ENCODE measurements at regions not wholly inside any gene's neighbourhood (a gene's known extent, or its start where the extent isn't known, plus 50 kb on each side); places are given as distances from the start of the nearest gene placed in this dataset.
"Not testable (repeated sequence)": the region's sequence is repeated elsewhere in the genome, so short reads cannot be mapped to it uniquely, and the experiment has no call there.

DNA sequence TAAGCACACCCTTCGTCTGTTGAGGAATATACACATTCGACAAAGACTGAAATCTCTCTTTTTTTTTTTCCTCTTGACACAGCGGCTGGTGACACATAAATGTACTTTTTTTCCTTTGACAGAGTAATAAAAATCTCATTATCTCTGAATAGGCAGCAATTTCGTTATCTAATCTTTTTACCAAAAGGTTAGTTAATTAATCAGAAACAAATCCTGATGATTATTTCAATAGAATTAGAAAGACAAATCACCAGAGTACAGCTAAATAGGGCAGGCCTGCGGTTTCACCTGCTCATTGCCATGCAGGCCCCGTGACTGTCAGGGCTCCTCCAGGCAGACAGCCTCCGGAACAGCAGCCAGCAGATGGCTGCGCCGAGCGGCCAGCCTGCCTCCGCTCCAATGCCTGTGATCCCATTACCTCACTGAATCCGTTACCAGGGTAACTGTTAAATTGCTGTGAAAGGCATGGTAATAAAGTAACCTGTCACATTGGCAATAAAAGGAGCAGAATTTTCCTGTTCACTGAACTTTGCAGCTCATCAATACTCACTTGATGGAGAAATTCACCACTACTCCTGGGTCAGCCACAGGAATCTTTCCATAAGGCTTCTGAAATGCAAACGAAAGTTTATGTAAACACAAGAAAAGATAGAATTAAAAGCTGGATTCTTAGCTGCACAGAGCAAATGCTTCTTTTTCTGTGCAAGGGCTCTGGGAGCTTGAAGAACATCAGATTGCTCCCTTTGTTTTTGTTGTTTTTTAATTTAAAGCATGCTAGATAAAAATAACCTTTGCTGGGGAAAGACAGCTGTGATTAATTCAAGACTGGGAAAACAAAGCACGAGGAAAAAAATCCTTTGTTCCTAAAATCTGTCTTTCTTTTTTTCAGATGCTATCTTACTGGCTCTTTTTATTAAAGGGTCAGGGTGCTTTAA is 666.4 kb upstream of the ZNF608 start:
- peak; percentile 91 for DNase-seq (ENCODE audit: low spot score)

DNA sequence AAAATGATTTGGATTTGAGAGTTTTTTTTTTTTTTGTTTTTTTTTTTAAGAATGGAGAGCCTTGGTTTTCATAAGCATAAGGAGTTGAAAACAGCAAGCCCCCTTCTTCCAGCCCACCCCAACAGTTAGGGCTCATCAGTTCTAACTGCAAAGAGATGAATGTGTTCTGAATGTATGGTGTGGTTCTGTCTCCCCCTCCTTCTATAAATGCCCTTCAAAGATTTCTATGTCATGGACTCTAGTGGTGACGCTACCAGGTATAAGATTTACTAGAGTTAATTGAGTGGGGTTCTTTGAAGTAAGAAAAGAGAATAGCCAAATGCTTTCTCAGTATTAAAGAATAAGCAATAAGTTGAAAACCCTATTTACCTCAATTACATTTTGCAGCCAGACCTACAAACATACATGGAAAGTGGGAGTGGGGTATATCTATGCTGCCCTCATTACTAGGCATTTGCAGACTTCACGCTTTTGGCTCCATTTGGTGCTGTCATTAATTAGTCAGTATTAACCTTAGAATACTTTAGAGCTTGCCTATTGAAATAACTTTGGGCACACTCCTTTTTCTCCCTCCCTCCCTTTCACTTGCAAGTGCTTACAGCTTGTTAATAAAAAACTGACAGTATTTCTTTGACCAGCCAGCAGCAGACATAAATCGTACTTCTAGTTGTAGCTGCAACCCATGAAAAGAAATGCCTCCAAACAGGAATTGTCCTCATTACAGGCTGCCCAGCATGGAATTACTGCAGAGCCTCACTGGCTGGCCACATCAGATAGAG is 667.2 kb upstream of the ZNF608 start:
- no peak for DNase-seq (ENCODE audit: low spot score)

DNA sequence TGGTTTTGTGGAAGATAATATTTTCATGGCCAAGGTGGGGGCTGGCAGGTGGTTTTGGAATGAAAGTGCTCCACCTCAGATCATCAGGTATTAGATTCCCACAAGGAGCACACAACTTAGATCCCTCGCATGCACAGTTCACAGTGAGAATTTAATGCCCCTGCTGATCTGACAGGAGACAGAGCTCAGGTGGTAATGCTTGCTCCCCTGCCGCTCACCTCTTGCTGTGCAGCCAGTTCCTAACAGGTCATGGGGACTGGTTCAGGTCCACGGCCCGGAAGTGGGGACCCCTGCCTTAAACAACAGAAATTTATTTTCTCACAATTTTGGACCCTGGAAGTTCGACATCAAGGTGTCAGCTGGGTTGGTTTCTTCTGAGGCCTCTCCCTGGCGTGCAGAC is 668.7 kb upstream of the ZNF608 start:
- DNase-seq (ENCODE audit: low spot score): no peak

DNA sequence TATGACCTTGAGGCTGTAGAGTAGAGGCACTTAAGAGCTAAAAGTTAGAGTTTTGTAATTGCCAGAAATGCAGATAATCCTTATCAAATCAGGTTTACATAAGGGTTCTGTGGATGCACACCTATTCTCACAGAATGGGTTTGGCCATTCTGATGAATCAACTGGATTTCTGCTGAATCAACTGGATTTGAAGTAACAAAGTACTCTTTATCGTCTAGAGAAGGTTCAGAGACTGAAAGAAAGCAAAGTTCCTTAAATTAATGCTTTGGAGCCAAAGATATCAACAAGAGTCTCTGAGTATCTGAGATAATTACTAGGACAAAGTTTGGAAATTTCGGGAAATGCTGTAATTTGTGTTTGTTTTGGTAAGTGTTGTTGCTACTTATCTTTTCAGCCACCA is 669.6 kb upstream of the ZNF608 start:
- no peak for DNase-seq (ENCODE audit: low spot score)

DNA sequence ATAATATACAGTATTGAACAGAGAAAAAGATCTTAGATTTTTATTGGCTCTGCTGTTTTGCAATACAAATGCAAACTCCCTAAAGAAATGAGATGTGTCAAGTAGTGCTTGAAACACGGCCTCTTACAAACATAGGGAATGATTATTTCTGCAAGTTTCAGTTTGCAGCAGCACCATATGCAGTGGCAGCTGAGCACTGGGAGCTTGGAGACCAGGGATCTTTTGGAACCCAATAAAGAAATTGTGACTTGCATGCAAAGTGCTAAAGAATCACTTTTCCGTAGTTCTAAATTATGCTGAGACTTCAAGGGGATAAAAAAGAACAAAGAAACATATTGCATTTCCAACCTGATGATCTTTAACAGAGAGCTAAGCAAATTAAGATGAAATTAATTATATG is 674.6 kb upstream of the ZNF608 start:
- DNase-seq (ENCODE audit: low spot score): no peak

DNA sequence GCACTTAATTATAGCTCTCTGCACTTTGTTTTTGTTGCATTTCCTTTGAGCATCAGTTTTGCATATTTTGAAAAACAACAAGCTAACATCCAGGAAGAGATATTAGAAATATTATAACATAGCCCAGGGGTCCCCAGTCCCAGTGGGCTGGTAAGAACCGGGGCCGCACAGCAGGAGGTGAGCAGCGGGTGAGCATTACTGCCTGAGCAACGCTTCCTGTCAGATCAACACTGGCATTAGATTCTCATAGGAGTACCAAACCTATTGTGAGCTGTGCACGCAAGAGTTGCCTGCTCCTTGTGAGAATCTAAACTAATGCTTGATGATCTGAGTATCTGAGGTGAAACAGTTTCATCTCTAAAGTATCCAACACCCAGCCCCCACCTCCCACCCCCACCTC is 675.9 kb upstream of the ZNF608 start:
- no peak for DNase-seq (ENCODE audit: low spot score)

DNA sequence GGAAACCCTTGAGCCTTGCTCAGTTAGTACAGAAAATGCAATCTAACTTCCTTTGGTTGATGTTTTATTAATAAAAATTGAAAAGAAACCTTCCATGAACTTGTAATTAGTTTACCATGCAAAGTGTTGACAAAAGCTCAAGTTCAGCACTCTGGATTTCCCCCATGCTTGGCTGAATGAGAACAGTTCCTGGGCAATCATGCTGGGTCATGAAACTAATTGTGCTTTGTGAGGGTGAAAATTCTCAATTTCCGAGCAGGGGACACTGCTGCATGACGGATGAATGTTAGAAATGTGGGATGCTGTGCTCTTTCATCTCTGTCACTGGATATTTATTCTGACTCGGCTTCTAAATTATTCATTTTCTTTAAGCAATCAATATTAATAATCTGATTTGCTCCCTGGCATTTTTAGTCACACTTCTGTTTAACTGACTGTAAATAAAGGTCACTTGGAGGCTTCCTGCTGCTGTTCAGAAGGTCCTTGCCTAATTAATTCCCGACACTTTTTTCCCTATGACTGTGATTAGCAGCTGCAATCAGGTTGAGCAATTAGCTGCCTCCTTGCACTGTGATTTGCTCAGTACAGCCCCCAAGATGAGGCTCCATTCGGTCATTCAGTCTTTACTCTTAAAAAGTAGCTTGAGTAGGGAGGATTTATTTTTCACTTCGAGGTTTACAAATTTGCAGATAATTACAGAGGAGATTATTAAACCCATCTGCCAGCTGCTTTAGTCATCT is 678.1 kb upstream of the ZNF608 start:
- no peak for DNase-seq (ENCODE audit: low spot score)

DNA sequence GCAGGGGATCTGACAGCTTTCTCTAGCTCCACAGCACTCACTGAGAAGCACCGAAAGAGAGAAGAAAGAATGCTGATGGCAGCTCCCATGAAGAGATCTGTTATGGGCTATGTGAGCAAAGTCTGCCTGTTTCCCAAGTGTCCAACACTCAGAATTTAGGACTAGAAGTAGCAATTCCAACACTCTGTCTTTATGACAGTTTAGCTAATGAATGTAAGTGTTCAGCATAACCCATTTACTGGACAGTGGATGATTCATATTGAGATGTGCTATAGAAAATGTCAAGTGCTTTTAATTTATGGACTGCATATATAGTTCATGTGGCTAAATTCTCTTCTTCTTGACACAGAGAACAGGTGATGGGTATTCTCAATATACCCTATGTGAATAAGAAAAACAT is 683.1 kb upstream of the ZNF608 start:
- DNase-seq (ENCODE audit: low spot score): no peak

DNA sequence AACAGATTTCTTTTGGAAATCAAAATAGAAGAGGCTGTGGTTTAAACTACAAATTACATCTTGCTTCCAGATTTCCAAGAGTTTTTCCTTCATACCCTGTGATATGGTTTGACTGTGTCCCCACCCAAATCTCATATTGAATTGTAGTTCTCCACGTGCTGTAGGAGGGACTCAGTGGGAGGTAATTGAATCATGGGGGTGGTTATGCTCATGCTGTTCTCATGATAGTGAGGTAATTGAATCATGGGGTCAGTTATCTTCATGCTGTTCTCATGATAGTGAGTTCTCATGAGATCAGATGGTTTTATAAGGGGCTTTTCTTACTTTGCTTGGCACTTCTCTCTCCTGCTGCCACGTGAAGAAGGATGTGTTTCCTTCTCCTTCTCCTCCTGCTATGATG is 687.0 kb upstream of the ZNF608 start:
- no peak for DNase-seq (ENCODE audit: low spot score)

DNA sequence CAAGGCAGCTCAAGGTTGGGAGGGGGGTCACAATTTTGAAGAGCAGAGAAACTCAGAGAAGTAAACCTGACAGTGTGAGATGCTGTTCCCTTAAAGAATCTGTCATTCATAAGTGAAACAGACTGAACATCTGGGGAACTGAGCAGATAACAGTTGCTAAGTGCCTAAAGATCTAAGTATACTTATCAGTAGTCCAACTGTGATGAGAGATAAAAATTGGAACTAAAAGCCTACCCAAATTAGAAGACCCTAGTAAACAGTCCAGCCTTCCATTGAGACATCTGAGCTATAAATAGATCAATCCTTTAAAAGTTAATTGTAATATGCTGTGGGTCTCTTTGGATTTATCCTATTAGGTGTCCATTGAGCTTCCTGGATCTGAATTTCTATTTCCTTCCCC is 692.8 kb upstream of the ZNF608 start:
- no peak for DNase-seq (ENCODE audit: low spot score)

DNA sequence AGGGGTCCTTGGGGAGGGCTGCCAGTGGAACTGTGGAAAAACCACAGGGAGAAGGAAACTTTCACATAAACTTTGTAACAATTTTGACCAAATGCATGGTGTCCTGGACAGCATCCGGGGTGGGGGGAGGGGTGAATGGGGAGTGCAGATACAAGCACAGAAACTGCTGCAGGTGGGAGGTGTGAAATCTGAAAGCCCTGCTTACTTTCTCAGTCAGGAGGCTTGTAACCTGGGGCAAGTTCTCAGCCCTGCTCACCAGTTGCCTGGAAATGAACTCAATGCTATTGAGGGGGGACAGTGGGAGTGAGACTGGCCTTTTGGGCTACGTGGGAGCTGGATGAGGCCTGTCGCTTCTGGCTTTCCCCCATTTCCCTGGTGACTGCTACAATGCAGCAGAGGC is 694.5 kb upstream of the ZNF608 start:
- DNase-seq (ENCODE audit: low spot score): no peak

DNA sequence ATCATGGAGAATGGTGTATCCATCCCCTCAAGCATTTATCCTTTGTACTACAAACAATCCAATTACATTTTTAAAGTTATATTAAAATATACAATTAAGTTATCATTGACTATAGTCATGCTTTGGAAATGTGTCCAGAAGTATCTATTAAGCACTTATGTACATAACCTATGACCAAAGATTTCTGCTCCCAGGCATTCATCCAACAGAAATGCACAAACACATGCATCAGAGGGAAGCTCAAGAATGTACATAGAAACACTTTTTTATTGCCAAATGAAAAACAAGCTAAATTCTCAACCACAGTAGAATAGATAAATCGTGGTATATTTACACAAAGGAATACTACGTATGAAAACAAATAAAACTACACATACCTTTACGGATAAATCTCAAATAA is 700.5 kb upstream of the ZNF608 start:
- DNase-seq (ENCODE audit: low spot score): no peak

DNA sequence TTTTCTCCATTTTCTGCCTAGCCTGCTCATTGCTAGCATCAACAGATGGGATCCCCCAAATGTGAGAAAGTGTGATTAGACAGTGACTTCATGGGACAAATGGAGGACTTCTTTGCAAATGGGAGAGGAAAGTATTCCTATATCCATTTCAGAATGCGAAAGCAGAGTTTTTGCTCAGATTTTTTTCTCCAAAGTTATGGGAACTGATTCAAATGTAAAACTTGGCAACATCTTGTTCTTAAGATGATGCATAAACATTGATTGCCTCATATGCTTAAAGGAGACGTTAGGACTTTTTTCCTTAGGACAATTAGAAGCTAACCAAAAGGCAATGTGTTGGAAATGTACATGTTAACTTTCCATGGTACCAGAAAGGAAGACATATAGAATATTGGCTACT is 704.3 kb upstream of the ZNF608 start:
- DNase-seq (ENCODE audit: low spot score): no peak

DNA sequence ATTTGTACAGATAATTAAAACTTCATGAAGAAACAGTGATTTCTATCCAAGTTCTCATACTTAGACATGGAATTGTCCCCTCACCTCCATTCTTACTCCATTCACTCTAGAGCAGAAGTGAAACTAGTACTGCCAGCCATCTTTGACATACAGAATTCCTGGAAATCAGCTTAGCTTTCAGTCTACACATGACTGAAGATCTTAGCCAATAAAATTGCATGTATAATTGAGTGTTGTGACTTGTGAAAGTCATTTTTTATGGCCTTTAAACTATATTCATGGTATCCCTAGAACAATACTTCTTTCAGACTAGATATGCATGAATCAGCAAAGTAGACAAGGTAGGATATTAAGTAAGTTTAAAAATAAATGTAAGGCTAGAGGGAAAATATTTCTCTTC is 705.2 kb upstream of the ZNF608 start:
- no peak for DNase-seq (ENCODE audit: low spot score)

DNA sequence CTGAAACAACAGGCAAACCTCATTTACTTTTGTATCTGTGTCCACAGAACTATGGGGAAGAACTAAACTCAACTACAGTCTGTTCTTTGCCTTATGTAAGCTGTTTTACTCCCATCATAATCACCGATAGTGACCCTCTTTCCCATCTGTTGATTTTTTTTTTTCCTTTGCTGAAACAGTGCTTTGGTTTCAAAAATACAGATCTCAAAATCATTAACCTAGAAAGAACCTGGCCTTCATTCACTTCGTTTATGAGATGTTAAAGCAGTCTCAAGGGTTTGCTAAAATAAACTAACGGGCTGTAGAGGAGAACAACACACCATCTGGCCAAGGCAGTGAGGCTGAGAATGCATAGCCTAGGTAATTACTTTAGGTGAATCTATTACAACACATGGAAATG is 706.6 kb upstream of the ZNF608 start:
- no peak for DNase-seq (ENCODE audit: low spot score)

DNA sequence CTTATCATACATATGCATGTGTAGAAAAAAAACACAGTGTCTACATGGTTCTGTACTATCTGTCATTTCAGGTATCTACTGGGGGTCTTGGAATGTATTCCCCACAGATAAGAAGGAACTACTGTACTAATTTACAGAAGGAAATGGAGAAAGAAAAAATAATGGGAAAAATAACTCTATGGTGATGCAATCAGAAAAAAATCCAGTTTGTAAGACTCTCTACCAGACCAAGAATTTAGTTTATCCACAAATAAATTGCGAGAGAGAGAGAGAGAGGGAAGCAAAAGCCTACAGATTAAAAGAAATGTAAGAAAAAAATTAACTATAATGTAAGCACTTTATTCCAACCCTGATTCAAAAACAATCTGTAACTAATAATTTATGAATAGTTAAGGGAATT is 708.6 kb upstream of the ZNF608 start:
- no peak for DNase-seq (ENCODE audit: low spot score)

DNA sequence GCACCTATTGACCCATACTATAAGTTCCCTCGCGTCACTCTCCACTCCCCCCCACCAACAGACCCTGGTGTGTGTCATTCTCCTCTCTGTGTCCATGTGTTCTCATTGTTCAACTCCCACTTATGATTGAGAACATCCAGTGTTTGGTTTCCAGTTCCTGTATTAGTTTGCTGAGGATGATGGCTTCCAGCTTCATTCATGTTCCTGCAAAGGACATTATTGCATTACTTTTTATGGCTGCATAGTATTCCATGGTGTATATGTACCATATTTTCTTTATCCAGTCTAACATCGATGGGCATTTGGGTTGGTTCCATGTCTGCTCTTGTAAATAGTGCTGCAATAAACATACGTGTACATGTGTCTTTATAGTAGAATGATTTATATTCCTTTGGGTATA is 709.6 kb upstream of the ZNF608 start:
- not testable (repeated sequence) for DNase-seq (ENCODE audit: low spot score)

DNA sequence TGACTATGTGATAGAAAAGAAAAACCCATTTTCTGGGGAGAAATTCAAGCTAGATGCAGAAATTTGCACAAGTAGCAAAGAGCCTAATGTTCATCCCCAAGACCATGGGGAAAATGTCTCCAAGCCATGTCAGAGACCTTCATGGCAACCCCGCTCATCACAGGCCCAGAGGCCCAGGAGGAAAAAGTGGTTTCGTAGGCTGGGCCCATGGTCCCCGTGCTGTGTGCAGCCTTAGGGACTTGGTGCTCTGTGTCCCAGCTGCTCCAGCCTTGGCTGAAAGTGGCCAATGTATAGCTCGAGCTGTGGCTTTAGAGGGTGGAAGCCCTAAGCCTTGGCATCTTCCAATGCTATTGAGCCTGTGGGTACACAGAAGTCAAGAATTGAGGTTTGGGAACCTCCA is 711.2 kb upstream of the ZNF608 start:
- no peak for DNase-seq (ENCODE audit: low spot score)

DNA sequence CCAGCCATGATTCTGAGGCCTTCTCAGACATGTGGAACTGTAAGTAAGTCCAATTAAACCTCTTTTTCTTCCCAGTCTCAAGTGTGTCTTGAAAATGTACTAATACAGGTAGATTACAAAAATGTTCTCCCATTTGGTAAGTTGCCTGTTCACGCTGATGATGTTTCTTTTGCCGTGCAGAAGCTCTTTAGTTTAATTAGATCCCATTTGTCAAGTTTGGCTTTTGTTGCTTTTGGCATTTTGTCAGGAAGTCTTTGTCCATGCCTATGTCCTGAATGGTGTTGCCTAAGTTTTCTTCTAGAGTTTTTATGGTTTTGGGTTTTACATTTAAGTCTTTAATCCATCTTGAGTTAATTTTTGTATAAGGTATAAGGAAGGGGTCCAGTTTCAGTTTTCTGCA is 712.5 kb upstream of the ZNF608 start:
- not testable (repeated sequence) for DNase-seq (ENCODE audit: low spot score)

DNA sequence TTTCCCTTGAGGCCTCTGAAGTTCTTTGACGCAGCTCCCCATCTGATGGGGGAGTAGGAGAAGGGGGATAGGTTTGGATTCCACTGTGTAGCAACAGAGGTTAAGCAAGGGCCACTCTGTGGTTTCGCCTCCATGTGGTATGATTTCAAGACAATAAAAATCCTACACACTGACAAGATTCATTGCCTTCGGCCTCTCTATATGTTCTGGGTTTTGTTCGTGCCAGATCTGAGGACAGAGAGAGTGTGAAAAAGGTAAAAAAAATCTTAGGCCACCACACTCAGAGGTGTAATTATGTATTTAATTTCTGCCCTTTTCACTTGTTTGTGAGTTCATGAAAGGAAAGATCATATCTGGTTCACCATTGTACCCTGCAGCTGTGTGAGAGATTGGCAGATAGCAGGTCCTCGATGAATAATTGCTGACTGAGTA is 715.2 kb upstream of the ZNF608 start:
- no peak for DNase-seq (ENCODE audit: low spot score)

DNA sequence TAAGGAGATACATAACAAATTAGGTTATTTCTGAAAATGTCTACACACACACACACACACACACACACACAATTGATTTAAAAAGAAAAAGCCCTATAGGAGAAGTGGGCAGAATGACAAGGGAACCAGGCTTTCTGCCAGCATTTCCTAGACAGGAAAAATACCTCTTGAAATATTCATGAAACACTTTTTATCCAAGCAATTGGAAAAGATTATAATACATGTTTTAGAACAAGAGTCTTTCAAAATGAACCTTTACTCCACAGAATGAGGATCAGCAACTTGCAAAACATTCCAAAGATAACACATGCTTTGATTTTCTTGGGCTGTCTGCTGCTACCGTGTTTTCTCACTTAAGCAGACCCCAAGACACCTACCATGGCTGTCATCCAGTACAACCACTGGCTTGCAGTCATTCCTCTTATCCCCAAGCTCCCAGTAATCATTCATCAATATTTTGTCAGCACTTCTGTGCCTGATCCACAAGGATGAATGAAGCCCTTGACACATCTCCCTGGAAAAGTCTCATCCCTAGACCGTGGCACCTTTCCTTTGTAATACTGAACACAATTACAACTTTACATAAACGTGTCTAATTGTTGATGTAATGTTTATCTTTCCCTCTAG is 717.1 kb upstream of the ZNF608 start:
- DNase-seq (ENCODE audit: low spot score): no peak

DNA sequence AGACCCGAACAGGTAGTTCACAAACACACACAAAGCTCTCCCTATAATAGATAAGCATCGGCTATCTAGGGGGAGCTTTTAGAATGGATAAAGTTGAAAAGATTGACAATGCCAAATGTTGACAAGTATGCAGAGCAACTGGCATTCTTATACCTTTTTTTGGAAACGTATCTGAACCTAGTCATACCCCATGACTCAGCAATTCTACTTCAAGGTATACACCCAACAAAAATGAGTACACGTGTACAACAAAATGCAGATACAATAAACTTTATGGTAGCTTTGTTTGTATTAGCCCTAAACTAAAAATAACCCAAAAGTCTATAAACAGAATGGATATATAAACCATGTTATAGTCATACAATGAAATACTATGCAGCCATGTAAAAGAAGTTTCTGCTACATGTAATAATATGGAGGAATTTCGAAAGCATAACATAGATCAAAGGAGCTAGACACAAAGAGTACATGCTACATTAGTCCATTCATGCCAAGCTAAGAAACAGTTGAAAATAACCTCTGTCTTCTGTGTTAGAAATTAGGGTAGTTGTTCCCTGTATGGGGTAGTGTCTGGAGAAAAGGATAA is 718.5 kb upstream of the ZNF608 start:
- no peak for DNase-seq (ENCODE audit: low spot score)

Data from H4 (cell line).